ENCODE measurements at regions not wholly inside any gene's neighbourhood (a gene's known extent, or its start where the extent isn't known, plus 50 kb on each side); places are given as distances from the start of the nearest gene placed in this dataset.

DNA sequence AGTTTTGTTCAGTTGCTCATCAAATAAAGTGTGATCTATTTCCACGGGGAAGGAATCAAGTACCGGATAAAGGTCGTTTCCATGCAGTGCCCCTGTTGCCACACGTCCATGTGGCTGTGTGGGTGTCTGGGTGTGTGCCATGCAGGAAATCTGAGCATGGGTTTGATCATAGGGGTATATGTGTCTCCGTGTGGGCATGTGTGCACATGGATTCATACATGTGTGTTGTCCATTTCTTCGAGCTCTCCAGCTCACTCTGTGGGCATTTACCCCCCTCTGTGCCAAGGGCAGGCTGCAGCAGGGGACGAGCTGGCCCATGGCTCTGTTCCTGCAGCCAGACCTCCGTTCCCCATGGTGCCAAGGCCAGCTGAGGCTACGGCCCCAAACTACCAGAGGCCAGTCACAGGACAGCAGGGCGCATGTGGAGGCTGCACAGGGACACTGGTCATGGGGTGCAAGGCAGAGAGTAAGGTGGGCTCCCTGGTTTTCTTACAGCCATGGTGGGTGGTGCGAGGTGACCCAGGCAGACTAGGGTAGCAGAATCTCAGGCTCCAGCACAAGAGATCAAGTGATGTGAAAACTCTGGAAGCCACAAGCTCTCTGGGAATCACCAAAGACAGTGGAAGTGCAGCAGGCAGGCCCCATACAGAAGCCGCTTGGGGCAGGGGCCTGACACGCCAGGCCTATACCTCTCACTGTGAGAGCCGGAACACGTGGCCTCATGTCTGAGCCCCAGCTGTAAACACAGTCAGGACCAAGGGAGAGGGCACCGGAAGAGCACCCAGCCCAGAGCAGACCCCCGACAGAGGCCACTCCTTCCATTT lies 66.4 kb upstream of the RAB6C start:
- Histone ChIP-seq H3K4me3 (IDR thresholded peaks at IDR 0.05; ENCODE audit: insufficient read depth, low read depth, low read length) (no peak overlapping the region), H3K9ac (no peak overlapping the region), H3K36me3 (ENCODE audit: insufficient read depth) (no peaks in the 10 kb centered on the region), H2AFZ (ENCODE audit: low read depth) (no peak overlapping the region), H3K4me1 (ENCODE audit: low read depth, poor library complexity, severe bottlenecking) (no peaks in the 10 kb centered on the region), H3K27me3 (ENCODE audit: insufficient read depth, low read depth) (no peaks in the 10 kb centered on the region), H3K4me2 (no peak overlapping the region), H3K79me2 (ENCODE audit: insufficient read depth, low read depth) (no peaks in the 10 kb centered on the region), H3K27ac (no peak overlapping the region), H4K20me1 (ENCODE audit: insufficient read depth) (no peaks in the 10 kb centered on the region)
- TF ChIP-seq CTCF (conservative IDR thresholded peaks at IDR 0.05; ENCODE audit: low read depth, low read length): no peak

DNA sequence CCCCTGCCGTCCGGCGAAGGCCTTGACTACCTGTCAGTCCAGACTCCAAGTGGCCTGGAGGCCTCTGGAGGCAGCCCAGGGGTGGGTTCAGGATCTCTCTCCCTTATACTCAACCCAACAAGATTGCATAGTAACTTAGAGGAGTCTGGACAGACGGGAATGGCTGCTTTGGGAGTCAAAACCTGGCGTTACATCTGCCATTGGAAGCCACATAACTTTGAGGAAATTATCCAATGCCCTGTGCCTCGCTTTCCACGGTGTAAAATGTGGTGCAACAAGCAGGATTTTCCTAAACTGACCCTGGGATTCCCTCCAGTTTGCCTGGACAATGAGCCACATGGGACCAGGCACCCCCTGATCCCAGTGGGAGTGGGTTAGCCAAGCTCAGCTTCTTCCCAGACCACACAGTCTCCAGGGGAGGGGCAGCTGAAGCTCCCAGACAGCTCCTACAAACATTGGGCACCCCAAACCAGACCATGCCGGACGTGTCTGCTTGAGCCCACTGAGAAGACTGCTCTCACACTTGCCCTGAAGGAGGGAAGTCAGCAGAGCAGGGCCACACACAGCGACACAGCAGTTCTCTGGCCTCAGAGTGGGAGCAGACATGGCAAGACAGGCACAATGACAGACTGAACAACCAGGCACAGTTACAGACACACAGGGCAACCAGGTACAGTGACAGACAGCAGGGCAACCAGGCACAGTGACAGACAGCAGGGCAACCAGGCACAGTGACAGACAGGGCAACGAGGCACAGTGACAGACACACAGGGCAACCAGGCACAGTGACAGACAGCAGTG lies 65.6 kb upstream of the RAB6C start:
- H3K4me3 ChIP-seq (IDR thresholded peaks at IDR 0.05; ENCODE audit: insufficient read depth, low read depth, low read length): no peak overlapping the region
- H2AFZ ChIP-seq (ENCODE audit: low read depth): no peak overlapping the region
- TF ChIP-seq CTCF (conservative IDR thresholded peaks at IDR 0.05; ENCODE audit: low read depth, low read length): no peak
- H4K20me1 ChIP-seq (ENCODE audit: insufficient read depth): no peaks in the 10 kb centered on the region
- H3K36me3 ChIP-seq (ENCODE audit: insufficient read depth): no peaks in the 10 kb centered on the region
- H3K27ac ChIP-seq: no peak overlapping the region
- H3K4me2 ChIP-seq: no peak overlapping the region
- no peak overlapping the region for H3K9ac ChIP-seq
- no peaks in the 10 kb centered on the region for H3K27me3 ChIP-seq (ENCODE audit: insufficient read depth, low read depth)
- no peaks in the 10 kb centered on the region for H3K79me2 ChIP-seq (ENCODE audit: insufficient read depth, low read depth)
- no peaks in the 10 kb centered on the region for H3K4me1 ChIP-seq (ENCODE audit: low read depth, poor library complexity, severe bottlenecking)

DNA sequence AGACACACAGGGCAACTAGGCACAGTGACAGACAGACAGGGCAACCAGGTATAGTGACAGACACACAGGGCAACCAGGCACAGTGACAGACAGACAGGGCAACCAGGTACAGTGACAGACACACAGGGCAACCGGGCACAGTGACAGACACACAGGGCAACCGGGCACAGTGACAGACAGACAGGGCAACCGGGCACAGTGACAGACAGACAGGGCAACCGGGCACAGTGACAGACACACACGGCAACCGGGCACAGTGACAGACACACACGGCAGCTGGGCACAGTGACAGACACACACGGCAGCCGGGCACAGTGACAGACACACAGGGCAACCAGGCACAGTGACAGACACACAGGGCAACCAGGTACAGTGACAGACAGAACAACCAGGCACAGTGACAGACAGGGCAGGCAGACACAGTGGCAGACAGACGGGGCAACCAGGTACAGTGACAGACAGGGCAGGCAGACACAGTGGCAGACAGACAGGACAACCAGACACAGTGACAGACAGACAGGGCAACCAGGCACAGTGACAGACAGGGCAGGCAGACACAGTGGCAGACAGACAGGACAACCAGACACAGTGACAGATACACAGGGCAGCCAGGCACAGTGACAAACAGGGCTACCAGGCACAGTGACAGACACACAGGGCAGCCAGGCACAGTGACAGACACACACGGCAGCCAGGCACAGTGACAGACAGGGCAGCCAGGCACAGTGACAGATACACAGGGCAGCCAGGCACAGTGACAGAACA lies 64.7 kb upstream of the RAB6C start:
- Histone ChIP-seq H3K4me1 (ENCODE audit: low read depth, poor library complexity, severe bottlenecking) (no peaks in the 10 kb centered on the region), H3K4me2 (no peak overlapping the region), H2AFZ (ENCODE audit: low read depth) (no peak overlapping the region), H4K20me1 (ENCODE audit: insufficient read depth) (no peaks in the 10 kb centered on the region), H3K36me3 (ENCODE audit: insufficient read depth) (no peaks in the 10 kb centered on the region), H3K9ac (no peak overlapping the region), H3K79me2 (ENCODE audit: insufficient read depth, low read depth) (no peaks in the 10 kb centered on the region), H3K4me3 (IDR thresholded peaks at IDR 0.05; ENCODE audit: insufficient read depth, low read depth, low read length) (no peak overlapping the region), H3K27me3 (ENCODE audit: insufficient read depth, low read depth) (no peaks in the 10 kb centered on the region), H3K27ac (no peak overlapping the region)
- TF ChIP-seq CTCF (conservative IDR thresholded peaks at IDR 0.05; ENCODE audit: low read depth, low read length): no peak

GRCh38 chr2:129915303-129915840 lies 64.1 kb upstream of the RAB6C start:
- no peak overlapping the region for H3K4me3 ChIP-seq (IDR thresholded peaks at IDR 0.05; ENCODE audit: insufficient read depth, low read depth, low read length)
- no peak overlapping the region for H3K9ac ChIP-seq
- no peaks in the 10 kb centered on the region for H4K20me1 ChIP-seq (ENCODE audit: insufficient read depth)
- no peaks in the 10 kb centered on the region for H3K79me2 ChIP-seq (ENCODE audit: insufficient read depth, low read depth)
- no peaks in the 10 kb centered on the region for H3K4me1 ChIP-seq (ENCODE audit: low read depth, poor library complexity, severe bottlenecking)
- H3K27me3 ChIP-seq (ENCODE audit: insufficient read depth, low read depth): no peaks in the 10 kb centered on the region
- no peak overlapping the region for H2AFZ ChIP-seq (ENCODE audit: low read depth)
- H3K36me3 ChIP-seq (ENCODE audit: insufficient read depth): no peaks in the 10 kb centered on the region
- no peak overlapping the region for H3K27ac ChIP-seq
- H3K4me2 ChIP-seq: no peak overlapping the region
- TF ChIP-seq CTCF (conservative IDR thresholded peaks at IDR 0.05; ENCODE audit: low read depth, low read length): no peak

Data from KMS-11 (cell line).